AG09309 (cell line): ENCODE measurements at regions not wholly inside any gene's neighbourhood (a gene's known extent, or its start where the extent isn't known, plus 50 kb on each side); places are given as distances from the start of the nearest gene placed in this dataset.

Experiments used
- DNase-seq: peaks from one replicate; pipeline ENCODE4 v3.0.0-alpha.2; 2010; ENCODE audit warnings: low read depth
- H3K4me3 ChIP-seq: 2 replicates; pipeline ENCODE4 v1.5.1; 2011; ENCODE audit warnings: mild to moderate bottlenecking, low read depth, low read length, moderate library complexity; ENCODE audit not compliant: control insufficient read depth
- TF ChIP-seq, protein P1 (sequence below): IDR thresholded peaks from 2 replicates; pipeline ENCODE4 v1.5.1; 2011; ENCODE audit warnings: mild to moderate bottlenecking, low read depth, low read length, inconsistent platforms; ENCODE audit not compliant: insufficient read depth, control insufficient read depth; ENCODE audit errors: missing control alignments

DNA sequence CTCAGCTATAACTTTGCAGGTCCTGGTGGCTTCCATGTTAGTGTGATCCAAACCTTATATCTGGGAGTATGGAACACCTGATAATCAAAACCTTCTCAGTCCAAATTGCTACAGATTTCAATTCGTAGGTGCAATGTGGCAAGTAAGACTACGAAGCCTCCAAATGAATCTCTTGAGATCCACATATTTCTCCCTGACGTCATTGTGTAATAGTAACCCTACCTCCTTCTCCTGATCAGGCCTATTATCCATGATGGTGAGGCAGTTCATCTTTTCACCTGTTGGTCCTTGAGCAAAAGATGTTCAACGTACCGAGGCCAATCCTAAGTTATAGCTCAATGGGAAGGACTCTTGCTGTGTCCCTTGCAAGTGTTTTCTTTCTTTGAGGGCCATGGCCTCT is 115.9 kb upstream of the CHRM3 start:
- H3K4me3 ChIP-seq = no peak overlapping the region
- TF ChIP-seq, protein P1, sequence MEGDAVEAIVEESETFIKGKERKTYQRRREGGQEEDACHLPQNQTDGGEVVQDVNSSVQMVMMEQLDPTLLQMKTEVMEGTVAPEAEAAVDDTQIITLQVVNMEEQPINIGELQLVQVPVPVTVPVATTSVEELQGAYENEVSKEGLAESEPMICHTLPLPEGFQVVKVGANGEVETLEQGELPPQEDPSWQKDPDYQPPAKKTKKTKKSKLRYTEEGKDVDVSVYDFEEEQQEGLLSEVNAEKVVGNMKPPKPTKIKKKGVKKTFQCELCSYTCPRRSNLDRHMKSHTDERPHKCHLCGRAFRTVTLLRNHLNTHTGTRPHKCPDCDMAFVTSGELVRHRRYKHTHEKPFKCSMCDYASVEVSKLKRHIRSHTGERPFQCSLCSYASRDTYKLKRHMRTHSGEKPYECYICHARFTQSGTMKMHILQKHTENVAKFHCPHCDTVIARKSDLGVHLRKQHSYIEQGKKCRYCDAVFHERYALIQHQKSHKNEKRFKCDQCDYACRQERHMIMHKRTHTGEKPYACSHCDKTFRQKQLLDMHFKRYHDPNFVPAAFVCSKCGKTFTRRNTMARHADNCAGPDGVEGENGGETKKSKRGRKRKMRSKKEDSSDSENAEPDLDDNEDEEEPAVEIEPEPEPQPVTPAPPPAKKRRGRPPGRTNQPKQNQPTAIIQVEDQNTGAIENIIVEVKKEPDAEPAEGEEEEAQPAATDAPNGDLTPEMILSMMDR = no peak
- DNase-seq = no peak

DNA sequence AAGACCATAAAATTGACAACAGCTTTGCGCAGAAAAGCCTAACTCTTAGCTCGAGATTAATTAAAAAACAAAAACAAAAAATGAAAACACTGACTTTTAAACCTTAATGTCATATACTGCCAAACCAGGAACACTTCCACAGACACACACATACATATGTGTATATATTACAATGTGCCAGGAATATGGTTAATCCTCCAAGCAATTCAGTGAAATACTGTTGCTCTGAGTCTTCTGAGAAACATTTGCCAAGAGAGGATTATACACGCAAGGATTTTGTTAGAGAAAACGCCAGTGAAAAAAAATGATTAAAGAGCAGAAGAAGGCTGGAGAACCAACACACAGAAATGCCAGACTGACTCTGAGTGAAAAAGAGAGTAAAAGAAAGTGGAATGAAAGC is 116.7 kb upstream of the CHRM3 start:
- TF ChIP-seq, protein P1 = no peak
- no peak overlapping the region for H3K4me3 ChIP-seq
- DNase-seq = no peak

GRCh38 chr1:239268941-239269340 is 117.4 kb upstream of the CHRM3 start:
- TF ChIP-seq, protein P1 = no peak
- DNase-seq = no peak
- H3K4me3 ChIP-seq = no peak overlapping the region

DNA sequence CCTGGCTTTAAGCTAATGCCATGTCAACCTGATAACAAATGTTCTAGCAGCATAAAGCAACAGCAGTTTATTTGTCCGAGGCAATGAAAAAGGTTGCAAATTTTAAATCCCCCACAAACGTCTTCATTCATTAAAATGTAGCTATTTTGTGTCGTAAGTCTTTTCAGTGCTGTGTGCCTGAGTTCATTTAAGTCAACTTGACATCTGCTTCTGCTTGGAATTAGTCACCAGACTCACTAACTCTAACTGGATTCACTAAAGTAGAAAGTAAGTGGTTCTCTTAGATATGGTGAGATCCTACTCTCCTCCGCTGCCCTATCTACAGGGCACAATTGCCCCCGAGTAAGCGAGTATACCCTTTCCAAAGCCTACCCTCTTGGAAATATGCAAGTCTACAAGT is 118.4 kb upstream of the CHRM3 start:
- no peak for DNase-seq
- H3K4me3 ChIP-seq = no peak overlapping the region

GRCh38 chr1:239263801-239264200 is 122.6 kb upstream of the CHRM3 start:
- TF ChIP-seq, protein P1 = no peak
- no peak overlapping the region for H3K4me3 ChIP-seq

More for the DNA sequence above, 118.4 kb upstream of the CHRM3 start:
- TF ChIP-seq, protein P1 = no peak

DNA sequence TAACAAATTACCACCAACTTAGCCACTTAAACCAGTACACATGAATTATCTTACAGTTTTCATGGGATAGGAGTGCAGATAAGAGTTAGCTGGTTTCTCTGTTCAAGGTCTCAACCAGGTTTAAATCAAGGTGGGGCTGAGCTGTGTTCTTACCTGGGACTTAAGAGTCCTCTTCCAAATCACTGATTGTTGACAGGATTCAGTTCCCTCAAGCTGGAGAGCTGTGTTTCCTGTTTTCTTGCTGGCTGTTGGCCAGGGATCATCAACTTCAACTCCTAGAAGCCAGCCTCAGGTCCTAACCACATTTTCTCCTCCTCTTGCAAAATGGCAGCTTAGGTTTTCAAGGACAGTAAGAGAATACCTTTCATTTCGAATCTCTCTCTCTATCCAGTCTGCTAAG is 123.8 kb upstream of the CHRM3 start:
- TF ChIP-seq, protein P1 = no peak

More at GRCh38 chr1:239263801-239264200, 122.6 kb upstream of the CHRM3 start:
- DNase-seq = no peak

DNA sequence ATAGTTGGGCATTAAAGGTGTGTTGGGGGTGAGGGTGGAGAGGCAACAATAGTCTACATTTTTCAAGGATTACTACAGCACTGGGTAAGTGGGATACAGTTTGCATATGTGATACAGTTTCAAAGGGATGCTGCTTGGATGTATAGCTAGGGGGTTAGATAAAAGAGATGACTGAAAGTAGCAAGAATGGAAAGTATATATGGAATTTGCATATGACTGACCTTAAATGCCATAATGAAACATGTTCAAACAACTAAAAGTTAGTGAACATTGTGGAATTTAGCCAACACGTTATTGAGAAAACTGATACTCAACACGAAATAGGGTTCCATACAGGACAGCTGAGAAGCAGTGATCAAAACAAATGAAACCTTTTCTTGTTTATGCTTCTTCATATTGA is 124.8 kb upstream of the CHRM3 start:
- DNase-seq = no peak
- no peak overlapping the region for H3K4me3 ChIP-seq
- TF ChIP-seq, protein P1 = no peak

More for the DNA sequence above, 123.8 kb upstream of the CHRM3 start:
- DNase-seq = no peak
- H3K4me3 ChIP-seq = no peak overlapping the region
